GM23338 (cell line): ENCODE measurements at regions not wholly inside any gene's neighbourhood (a gene's known extent, or its start where the extent isn't known, plus 50 kb on each side); places are given as distances from the start of the nearest gene placed in this dataset.

ENCODE experiments used
- CREB1 ChIP-seq: fragments of 250-450 bp; sonication (Bioruptor Pico); IDR thresholded peaks from 2 replicates; pipeline ENCODE4 v1.5.0; 2020; ENCODE audit warnings: low read depth, mild to moderate bottlenecking, moderate library complexity
- EZH2 ChIP-seq: fragments of 200-600 bp; sonication (generic); IDR thresholded peaks from one replicate; pipeline ENCODE4 v1.8.0; 2017; ENCODE audit warnings: antibody characterized with exemption, mild to moderate bottlenecking, low read depth; ENCODE audit not compliant: unreplicated experiment
- EZH2phosphoT487 ChIP-seq: fragments of 200-600 bp; sonication (generic); IDR thresholded peaks from one replicate; pipeline ENCODE4 v1.8.1; 2018; ENCODE audit warnings: antibody characterized with exemption; ENCODE audit not compliant: unreplicated experiment
- JUNB ChIP-seq: IDR thresholded peaks from one replicate; pipeline ENCODE4 v1.6.1; 2016; ENCODE audit warnings: antibody characterized with exemption; ENCODE audit not compliant: unreplicated experiment
- NANOG ChIP-seq: IDR thresholded peaks from 2 replicates; pipeline ENCODE4 v1.6.1; 2016; ENCODE audit warnings: antibody characterized with exemption, borderline replicate concordance
- POLR2AphosphoS5 ChIP-seq: IDR thresholded peaks from 2 replicates; pipeline ENCODE4 v1.6.1; 2016; ENCODE audit warnings: antibody characterized with exemption, low read depth
- STAT1 ChIP-seq: IDR thresholded peaks from one replicate; pipeline ENCODE4 v1.6.1; 2016; ENCODE audit warnings: antibody characterized with exemption; ENCODE audit not compliant: unreplicated experiment
- ZNF114 ChIP-seq: fragments of 250-450 bp; sonication (Bioruptor Pico); IDR thresholded peaks from 2 replicates; pipeline ENCODE4 v1.5.0; 2020; ENCODE audit warnings: mild to moderate bottlenecking, moderate library complexity
- ZNF331 ChIP-seq: fragments of 250-450 bp; sonication (Bioruptor Pico); IDR thresholded peaks from 2 replicates; pipeline ENCODE4 v1.5.0; 2020; ENCODE audit warnings: low read depth, mild to moderate bottlenecking, moderate library complexity
- TF ChIP-seq, protein P1 (sequence below), 2 experiments: fragments of 200-600 bp in 1 of 2; sonication (generic) in 1 of 2; conservative IDR thresholded peaks; 2 replicates each; pipeline versions ENCODE4 v1.5.1 to v1.6.1; 2016 to 2017; ENCODE audit warnings: antibody characterized with exemption in 2 of 2, low read depth in 2 of 2, mild to moderate bottlenecking in 2 of 2, moderate library complexity in 1 of 2
- TF ChIP-seq, protein P2 (sequence below): IDR thresholded peaks from one replicate; pipeline ENCODE4 v1.6.1; 2018; ENCODE audit warnings: antibody characterized with exemption; ENCODE audit not compliant: unreplicated experiment
- TF ChIP-seq, protein P3 (sequence below): IDR thresholded peaks from 2 replicates; pipeline ENCODE4 v1.6.1; 2016; ENCODE audit warnings: antibody characterized with exemption
- TF ChIP-seq, protein P4 (sequence below): fragments of 250-450 bp; sonication (Bioruptor Pico); IDR thresholded peaks from 2 replicates; pipeline ENCODE4 v1.5.0; 2020; ENCODE audit warnings: mild to moderate bottlenecking, moderate library complexity

DNA sequence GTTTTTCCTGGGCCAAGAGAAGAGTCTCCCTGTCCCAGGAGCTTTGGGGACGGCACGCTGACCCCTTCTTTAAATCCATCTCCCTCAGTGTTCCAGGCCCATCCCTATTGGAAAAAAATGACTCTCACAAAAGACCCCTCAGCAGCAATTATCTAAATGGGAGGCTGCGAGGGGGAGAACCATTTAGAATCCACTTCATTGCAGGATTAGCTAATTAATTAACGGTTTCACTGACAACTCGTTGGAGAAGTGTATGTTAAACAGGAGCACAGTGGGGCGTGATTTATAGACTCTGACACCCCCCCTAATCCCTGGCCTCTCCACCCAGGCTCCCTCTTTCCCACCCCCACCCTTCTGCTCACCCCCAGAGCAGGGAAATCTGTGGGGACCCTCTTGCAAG is 162.8 kb upstream of the LHX5 start:
- TF ChIP-seq, protein P1, sequence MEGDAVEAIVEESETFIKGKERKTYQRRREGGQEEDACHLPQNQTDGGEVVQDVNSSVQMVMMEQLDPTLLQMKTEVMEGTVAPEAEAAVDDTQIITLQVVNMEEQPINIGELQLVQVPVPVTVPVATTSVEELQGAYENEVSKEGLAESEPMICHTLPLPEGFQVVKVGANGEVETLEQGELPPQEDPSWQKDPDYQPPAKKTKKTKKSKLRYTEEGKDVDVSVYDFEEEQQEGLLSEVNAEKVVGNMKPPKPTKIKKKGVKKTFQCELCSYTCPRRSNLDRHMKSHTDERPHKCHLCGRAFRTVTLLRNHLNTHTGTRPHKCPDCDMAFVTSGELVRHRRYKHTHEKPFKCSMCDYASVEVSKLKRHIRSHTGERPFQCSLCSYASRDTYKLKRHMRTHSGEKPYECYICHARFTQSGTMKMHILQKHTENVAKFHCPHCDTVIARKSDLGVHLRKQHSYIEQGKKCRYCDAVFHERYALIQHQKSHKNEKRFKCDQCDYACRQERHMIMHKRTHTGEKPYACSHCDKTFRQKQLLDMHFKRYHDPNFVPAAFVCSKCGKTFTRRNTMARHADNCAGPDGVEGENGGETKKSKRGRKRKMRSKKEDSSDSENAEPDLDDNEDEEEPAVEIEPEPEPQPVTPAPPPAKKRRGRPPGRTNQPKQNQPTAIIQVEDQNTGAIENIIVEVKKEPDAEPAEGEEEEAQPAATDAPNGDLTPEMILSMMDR (conservative IDR thresholded peaks at IDR 0.05; ENCODE audit: low read depth in 2 of 2), result no peak
- TF ChIP-seq, protein P2, sequence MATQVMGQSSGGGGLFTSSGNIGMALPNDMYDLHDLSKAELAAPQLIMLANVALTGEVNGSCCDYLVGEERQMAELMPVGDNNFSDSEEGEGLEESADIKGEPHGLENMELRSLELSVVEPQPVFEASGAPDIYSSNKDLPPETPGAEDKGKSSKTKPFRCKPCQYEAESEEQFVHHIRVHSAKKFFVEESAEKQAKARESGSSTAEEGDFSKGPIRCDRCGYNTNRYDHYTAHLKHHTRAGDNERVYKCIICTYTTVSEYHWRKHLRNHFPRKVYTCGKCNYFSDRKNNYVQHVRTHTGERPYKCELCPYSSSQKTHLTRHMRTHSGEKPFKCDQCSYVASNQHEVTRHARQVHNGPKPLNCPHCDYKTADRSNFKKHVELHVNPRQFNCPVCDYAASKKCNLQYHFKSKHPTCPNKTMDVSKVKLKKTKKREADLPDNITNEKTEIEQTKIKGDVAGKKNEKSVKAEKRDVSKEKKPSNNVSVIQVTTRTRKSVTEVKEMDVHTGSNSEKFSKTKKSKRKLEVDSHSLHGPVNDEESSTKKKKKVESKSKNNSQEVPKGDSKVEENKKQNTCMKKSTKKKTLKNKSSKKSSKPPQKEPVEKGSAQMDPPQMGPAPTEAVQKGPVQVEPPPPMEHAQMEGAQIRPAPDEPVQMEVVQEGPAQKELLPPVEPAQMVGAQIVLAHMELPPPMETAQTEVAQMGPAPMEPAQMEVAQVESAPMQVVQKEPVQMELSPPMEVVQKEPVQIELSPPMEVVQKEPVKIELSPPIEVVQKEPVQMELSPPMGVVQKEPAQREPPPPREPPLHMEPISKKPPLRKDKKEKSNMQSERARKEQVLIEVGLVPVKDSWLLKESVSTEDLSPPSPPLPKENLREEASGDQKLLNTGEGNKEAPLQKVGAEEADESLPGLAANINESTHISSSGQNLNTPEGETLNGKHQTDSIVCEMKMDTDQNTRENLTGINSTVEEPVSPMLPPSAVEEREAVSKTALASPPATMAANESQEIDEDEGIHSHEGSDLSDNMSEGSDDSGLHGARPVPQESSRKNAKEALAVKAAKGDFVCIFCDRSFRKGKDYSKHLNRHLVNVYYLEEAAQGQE, result no peak
- TF ChIP-seq NANOG (no peak), EZH2 (no peak), POLR2AphosphoS5 (no peak), EZH2phosphoT487 (no peak), STAT1 (no peak), CREB1 (no peak), ZNF114 (no peak), JUNB (no peak), ZNF331 (CRISPR knock-in tag) (no peak)
- TF ChIP-seq, protein P3, sequence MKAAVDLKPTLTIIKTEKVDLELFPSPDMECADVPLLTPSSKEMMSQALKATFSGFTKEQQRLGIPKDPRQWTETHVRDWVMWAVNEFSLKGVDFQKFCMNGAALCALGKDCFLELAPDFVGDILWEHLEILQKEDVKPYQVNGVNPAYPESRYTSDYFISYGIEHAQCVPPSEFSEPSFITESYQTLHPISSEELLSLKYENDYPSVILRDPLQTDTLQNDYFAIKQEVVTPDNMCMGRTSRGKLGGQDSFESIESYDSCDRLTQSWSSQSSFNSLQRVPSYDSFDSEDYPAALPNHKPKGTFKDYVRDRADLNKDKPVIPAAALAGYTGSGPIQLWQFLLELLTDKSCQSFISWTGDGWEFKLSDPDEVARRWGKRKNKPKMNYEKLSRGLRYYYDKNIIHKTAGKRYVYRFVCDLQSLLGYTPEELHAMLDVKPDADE, result no peak
- TF ChIP-seq, protein P4, sequence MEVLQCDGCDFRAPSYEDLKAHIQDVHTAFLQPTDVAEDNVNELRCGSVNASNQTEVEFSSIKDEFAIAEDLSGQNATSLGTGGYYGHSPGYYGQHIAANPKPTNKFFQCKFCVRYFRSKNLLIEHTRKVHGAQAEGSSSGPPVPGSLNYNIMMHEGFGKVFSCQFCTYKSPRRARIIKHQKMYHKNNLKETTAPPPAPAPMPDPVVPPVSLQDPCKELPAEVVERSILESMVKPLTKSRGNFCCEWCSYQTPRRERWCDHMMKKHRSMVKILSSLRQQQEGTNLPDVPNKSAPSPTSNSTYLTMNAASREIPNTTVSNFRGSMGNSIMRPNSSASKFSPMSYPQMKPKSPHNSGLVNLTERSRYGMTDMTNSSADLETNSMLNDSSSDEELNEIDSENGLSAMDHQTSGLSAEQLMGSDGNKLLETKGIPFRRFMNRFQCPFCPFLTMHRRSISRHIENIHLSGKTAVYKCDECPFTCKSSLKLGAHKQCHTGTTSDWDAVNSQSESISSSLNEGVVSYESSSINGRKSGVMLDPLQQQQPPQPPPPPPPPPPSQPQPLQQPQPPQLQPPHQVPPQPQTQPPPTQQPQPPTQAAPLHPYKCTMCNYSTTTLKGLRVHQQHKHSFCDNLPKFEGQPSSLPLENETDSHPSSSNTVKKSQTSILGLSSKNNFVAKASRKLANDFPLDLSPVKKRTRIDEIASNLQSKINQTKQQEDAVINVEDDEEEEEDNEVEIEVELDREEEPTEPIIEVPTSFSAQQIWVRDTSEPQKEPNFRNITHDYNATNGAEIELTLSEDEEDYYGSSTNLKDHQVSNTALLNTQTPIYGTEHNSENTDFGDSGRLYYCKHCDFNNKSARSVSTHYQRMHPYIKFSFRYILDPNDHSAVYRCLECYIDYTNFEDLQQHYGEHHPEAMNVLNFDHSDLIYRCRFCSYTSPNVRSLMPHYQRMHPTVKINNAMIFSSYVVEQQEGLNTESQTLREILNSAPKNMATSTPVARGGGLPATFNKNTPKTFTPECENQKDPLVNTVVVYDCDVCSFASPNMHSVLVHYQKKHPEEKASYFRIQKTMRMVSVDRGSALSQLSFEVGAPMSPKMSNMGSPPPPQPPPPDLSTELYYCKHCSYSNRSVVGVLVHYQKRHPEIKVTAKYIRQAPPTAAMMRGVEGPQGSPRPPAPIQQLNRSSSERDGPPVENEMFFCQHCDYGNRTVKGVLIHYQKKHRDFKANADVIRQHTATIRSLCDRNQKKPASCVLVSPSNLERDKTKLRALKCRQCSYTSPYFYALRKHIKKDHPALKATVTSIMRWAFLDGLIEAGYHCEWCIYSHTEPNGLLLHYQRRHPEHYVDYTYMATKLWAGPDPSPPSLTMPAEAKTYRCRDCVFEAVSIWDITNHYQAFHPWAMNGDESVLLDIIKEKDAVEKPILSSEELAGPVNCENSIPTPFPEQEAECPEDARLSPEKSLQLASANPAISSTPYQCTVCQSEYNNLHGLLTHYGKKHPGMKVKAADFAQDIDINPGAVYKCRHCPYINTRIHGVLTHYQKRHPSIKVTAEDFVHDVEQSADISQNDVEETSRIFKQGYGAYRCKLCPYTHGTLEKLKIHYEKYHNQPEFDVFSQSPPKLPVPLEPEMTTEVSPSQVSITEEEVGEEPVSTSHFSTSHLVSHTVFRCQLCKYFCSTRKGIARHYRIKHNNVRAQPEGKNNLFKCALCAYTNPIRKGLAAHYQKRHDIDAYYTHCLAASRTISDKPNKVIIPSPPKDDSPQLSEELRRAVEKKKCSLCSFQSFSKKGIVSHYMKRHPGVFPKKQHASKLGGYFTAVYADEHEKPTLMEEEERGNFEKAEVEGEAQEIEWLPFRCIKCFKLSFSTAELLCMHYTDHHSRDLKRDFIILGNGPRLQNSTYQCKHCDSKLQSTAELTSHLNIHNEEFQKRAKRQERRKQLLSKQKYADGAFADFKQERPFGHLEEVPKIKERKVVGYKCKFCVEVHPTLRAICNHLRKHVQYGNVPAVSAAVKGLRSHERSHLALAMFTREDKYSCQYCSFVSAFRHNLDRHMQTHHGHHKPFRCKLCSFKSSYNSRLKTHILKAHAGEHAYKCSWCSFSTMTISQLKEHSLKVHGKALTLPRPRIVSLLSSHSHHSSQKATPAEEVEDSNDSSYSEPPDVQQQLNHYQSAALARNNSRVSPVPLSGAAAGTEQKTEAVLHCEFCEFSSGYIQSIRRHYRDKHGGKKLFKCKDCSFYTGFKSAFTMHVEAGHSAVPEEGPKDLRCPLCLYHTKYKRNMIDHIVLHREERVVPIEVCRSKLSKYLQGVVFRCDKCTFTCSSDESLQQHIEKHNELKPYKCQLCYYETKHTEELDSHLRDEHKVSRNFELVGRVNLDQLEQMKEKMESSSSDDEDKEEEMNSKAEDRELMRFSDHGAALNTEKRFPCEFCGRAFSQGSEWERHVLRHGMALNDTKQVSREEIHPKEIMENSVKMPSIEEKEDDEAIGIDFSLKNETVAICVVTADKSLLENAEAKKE (CRISPR knock-in tag), result no peak
